ENCODE measurements at regions not wholly inside any gene's neighbourhood (a gene's known extent, or its start where the extent isn't known, plus 50 kb on each side); places are given as distances from the start of the nearest gene placed in this dataset.

- TF ChIP-seq CTCF (IDR thresholded peaks at IDR 0.05; ENCODE audit: low read depth, low read length) (no peak), MAX (IDR thresholded peaks at IDR 0.05; ENCODE audit: low read depth, low read length) (no peak), POLR2A (IDR thresholded peaks at IDR 0.05; ENCODE audit: extremely low read depth, insufficient read length) (no peak), MYC (IDR thresholded peaks at IDR 0.05; ENCODE audit: low read depth, low read length) (no peak)
Measured at GRCh38 chr4:85116008-85116407, 149.5 kb upstream of the WDFY3 start.
